MCF 10A (cell line): ENCODE measurements at regions not wholly inside any gene's neighbourhood (a gene's known extent, or its start where the extent isn't known, plus 50 kb on each side); places are given as distances from the start of the nearest gene placed in this dataset.
A peak's percentile ranks its signal among the peaks of the same experiment; 100 is the strongest.

Experiments
- BruUV-seq: library from RNA; stranded (reverse); fragments of 400-500 nt; replicated peaks from 2 replicates; lab custom pipeline; 2021; lab: Mats Ljungman, UMichigan
- CTCF ChIA-PET: fragments of 300-600 bp; sonication (Branson Sonifier 250); formaldehyde crosslinking; extraction: SDS; loops from one replicate; lab custom pipeline; 2021; ENCODE audit warnings: antibody characterized with exemption, inconsistent platforms; lab: Yijun Ruan, JAX
- POLR2A ChIA-PET: fragments of 300-600, 350-650 bp; sonication (Branson Sonifier 250); formaldehyde crosslinking; extraction: SDS; loops from one replicate; lab custom pipeline; 2020; ENCODE audit warnings: antibody characterized with exemption, inconsistent platforms; lab: Yijun Ruan, JAX
- DNase-seq: peaks from one replicate; pipeline ENCODE4 v3.0.0-alpha.2; 2018; ENCODE audit not compliant: unreplicated experiment
- H3K27ac Mint-ChIP-seq: one replicate; pipeline ENCODE4 v1.8.0; 2022; ENCODE audit warnings: mild to moderate bottlenecking, low read depth, mixed read lengths; ENCODE audit not compliant: unreplicated experiment
- H3K27me3 Mint-ChIP-seq: one replicate; pipeline ENCODE4 v1.8.0; 2022; ENCODE audit warnings: mixed read lengths; ENCODE audit not compliant: insufficient read depth, unreplicated experiment
- H3K36me3 Mint-ChIP-seq: one replicate; pipeline ENCODE4 v1.8.0; 2022; ENCODE audit warnings: mild to moderate bottlenecking, moderate library complexity, mixed read lengths; ENCODE audit not compliant: insufficient read depth, unreplicated experiment
- H3K4me1 Mint-ChIP-seq: one replicate; pipeline ENCODE4 v1.8.0; 2022; ENCODE audit warnings: mixed read lengths; ENCODE audit not compliant: insufficient read depth, unreplicated experiment
- H3K4me3 Mint-ChIP-seq: one replicate; pipeline ENCODE4 v1.8.0; 2022; ENCODE audit warnings: mild to moderate bottlenecking, moderate library complexity, mixed read lengths; ENCODE audit not compliant: unreplicated experiment
- H3K9me3 Mint-ChIP-seq: one replicate; pipeline ENCODE4 v1.8.0; 2022; ENCODE audit warnings: mixed read lengths; ENCODE audit not compliant: unreplicated experiment
- CTCF ChIP-seq: fragments of 200-600 bp; IDR thresholded peaks from one replicate; pipeline ENCODE4 v1.8.0; 2022; ENCODE audit warnings: antibody characterized with exemption, mild to moderate bottlenecking; ENCODE audit not compliant: unreplicated experiment
- intact Hi-C: fragments of 100-400 bp; cut with micrococcal nuclease; formaldehyde crosslinking; loops from 2 replicates; pipeline ENCODE4 v1.14.1; 2022

DNA sequence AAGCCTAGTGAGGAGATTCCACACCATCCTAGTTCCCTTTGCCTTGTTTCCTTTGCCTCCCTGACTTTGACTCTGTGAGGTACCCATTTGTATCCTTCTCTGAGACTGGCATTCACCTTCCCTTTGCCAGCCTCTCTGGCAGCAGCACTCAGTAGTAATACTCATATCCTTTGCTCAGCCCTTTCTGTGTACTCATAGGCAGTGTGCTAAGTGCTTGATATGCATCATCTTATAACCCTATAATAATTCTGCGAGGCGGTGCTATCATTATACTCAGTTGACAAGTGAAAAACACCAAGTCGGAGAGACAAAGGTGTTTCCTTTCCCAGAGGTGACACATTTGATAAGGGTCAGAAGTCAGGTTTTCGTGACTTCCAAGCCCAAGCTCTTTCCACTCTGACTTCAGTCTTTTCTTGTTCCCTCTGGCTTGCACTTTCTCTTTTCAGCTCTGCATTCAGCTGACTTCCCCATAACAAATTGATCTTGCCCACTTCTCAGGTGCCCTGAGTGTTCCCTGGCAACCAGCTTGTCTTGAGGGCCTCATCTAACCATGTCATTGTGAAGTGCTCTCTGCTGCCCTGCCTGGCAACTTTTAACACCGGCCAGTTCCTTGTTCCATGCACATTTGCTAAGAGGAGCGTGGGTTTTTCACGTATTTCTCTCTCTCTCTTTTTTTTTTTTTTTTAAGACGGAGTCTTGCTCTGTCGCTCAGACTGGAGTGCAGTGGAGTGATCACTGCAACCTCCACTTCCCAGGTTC, 94.5 kb upstream of the UPP2 start:
- intact Hi-C loops: no loop called here
- no peak for TF ChIP-seq CTCF
- BruUV-seq: no TSS peak
- H3K9me3 Mint-ChIP-seq: no peaks in the 10 kb centered on the region
- ChIA-PET POLR2A (interaction anchor here (0.6 to 1.3 kb wide), 2 partner anchors 222 to 1029 kb away, joined by 3 to 5 read pairs; no protein-coding TSS in a partner anchor), CTCF (interaction anchor here (0.6 to 1.6 kb wide), 11 partner anchors 12 to 704 kb away, joined by 3 to 7 read pairs (median 3); no protein-coding TSS in a partner anchor)
- no peaks in the 10 kb centered on the region for H3K36me3 Mint-ChIP-seq
- H3K27ac Mint-ChIP-seq: no peak overlapping the region
- H3K4me3 Mint-ChIP-seq: no peak overlapping the region
- no peaks in the 10 kb centered on the region for H3K27me3 Mint-ChIP-seq
- H3K4me1 Mint-ChIP-seq: peaks cover 6% of the 10 kb centered on the region
- DNase-seq: no peak

GRCh38 chr2:158004126-158004764, 97.4 kb upstream of the UPP2 start:
- POLR2A ChIA-PET: interaction anchor here (0.6 kb wide), 1 partner anchor 407 kb away, joined by 3 read pairs; no protein-coding TSS in a partner anchor
- intact Hi-C loops: no loop called here

GRCh38 chr2:158002079-158002478, 99.6 kb upstream of the UPP2 start:
- POLR2A ChIA-PET: interaction anchor here (0.6 to 1.5 kb wide), 3 partner anchors 11 to 126 kb away, joined by 3 read pairs; partner anchors contain the start of gene ACVR1
- no peaks in the 10 kb centered on the region for H3K9me3 Mint-ChIP-seq
- no peak for TF ChIP-seq CTCF
- intact Hi-C loops: no loop called here
- H3K4me3 Mint-ChIP-seq: no peak overlapping the region
- BruUV-seq: no TSS peak
- CTCF ChIA-PET: interaction anchor here (0.6 to 2.2 kb wide), 7 partner anchors 9 to 865 kb away, joined by 3 to 7 read pairs (median 4); no protein-coding TSS in a partner anchor
- no peak for DNase-seq
- H3K27ac Mint-ChIP-seq: no peak overlapping the region
- no peaks in the 10 kb centered on the region for H3K4me1 Mint-ChIP-seq
- H3K36me3 Mint-ChIP-seq: no peaks in the 10 kb centered on the region
- no peaks in the 10 kb centered on the region for H3K27me3 Mint-ChIP-seq

More at GRCh38 chr2:158004126-158004764, 97.4 kb upstream of the UPP2 start:
- no peak for TF ChIP-seq CTCF
- Mint-ChIP-seq H3K27ac (no peak overlapping the region), H3K4me3 (no peak overlapping the region), H3K36me3 (no peaks in the 10 kb centered on the region), H3K4me1 (no peaks in the 10 kb centered on the region), H3K9me3 (no peaks in the 10 kb centered on the region), H3K27me3 (no peaks in the 10 kb centered on the region)
- BruUV-seq: no TSS peak
- CTCF ChIA-PET: interaction anchor here (0.6 to 0.7 kb wide), 2 partner anchors 69 to 512 kb away, joined by 4 read pairs; no protein-coding TSS in a partner anchor
- peak; percentile 14 for DNase-seq

- DNase-seq: no peak
- TF ChIP-seq CTCF: no peak
- no TSS peak for BruUV-seq
- peaks cover 9% of the 10 kb centered on the region for H3K4me1 Mint-ChIP-seq
- no peak overlapping the region for H3K27ac Mint-ChIP-seq
- H3K9me3 Mint-ChIP-seq: no peaks in the 10 kb centered on the region
- H3K36me3 Mint-ChIP-seq: no peaks in the 10 kb centered on the region
- ChIA-PET POLR2A (interaction anchor here (0.6 to 2.0 kb wide), 2 partner anchors 109 to 121 kb away, joined by 4 to 8 read pairs; partner anchors contain the start of gene ACVR1), CTCF (interaction anchor here (0.6 to 2.2 kb wide), 7 partner anchors 14 to 749 kb away, joined by 3 to 10 read pairs (median 4); partner anchors contain the start of gene ACVR1)
- H3K4me3 Mint-ChIP-seq: no peak overlapping the region
- H3K27me3 Mint-ChIP-seq: no peaks in the 10 kb centered on the region
- intact Hi-C loops: no loop called here
These were observed 104.9 kb upstream of the UPP2 start for GRCh38 chr2:157996799-157997198.
